H7 (cell line): ENCODE measurements at regions not wholly inside any gene's neighbourhood (a gene's known extent, or its start where the extent isn't known, plus 50 kb on each side); places are given as distances from the start of the nearest gene placed in this dataset.
A peak's percentile ranks its signal among the peaks of the same experiment; 100 is the strongest.

Source experiments
- DNase-seq: peaks from one replicate; pipeline ENCODE4 v3.0.0; 2012
- H3K27me3 ChIP-seq: 2 replicates; pipeline ENCODE4 v1.6.0; 2011; ENCODE audit warnings: mild to moderate bottlenecking, low read length; ENCODE audit not compliant: control insufficient read depth, insufficient read depth
- H3K36me3 ChIP-seq: replicated peaks from 2 replicates; pipeline ENCODE4 v1.5.1; 2011; ENCODE audit warnings: low read length; ENCODE audit not compliant: control insufficient read depth, insufficient read depth
- H3K4me3 ChIP-seq: 2 replicates; pipeline ENCODE4 v1.5.1; 2011; ENCODE audit warnings: low read depth, mild to moderate bottlenecking, control low read depth, low read length, moderate library complexity; ENCODE audit not compliant: insufficient read depth

DNA sequence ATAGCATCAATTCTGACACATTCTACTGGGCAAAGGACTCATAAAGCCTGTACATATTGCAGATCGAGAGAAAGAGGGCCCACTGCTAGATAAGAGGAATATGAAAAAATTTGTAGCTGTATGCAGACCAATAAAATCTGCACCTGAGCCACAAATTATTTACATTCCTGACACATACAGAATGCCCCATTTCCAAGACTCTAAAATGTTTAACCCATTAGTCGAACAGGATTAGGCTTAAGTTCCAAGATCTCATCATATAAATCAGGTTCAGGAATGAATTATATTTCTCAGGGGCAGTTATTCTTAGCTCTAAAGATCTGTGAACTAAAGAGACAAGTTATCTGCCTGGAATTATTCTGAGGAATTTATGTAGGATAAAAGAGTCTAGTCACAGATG is 1615.8 kb downstream of the ARAP2 start:
- H3K36me3 ChIP-seq, result no peaks in the 10 kb centered on the region
- no peak for DNase-seq
- no peaks in the 10 kb centered on the region for H3K27me3 ChIP-seq
- H3K4me3 ChIP-seq, result no peak overlapping the region

DNA sequence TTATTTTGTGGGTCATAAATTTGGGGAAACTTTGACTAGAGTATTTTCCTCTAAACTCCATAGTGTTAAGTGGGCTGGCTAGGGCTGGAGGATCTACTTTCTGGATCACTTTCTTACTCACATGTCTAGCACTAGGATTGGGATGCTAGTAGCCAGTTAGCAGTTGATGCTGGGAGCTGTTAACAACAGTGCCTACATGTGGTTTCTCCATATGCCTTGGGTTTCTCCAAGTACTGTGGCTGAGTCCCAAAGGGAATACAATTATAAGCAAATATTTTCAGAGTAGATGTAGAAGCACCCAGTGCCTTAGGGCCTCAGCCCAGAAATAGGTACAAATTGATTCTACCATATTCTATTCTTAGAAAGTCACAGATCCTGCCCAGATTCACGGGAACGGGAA is 1614.9 kb downstream of the ARAP2 start:
- H3K36me3 ChIP-seq, result no peaks in the 10 kb centered on the region
- H3K27me3 ChIP-seq, result no peaks in the 10 kb centered on the region
- DNase-seq, result no peak

DNA sequence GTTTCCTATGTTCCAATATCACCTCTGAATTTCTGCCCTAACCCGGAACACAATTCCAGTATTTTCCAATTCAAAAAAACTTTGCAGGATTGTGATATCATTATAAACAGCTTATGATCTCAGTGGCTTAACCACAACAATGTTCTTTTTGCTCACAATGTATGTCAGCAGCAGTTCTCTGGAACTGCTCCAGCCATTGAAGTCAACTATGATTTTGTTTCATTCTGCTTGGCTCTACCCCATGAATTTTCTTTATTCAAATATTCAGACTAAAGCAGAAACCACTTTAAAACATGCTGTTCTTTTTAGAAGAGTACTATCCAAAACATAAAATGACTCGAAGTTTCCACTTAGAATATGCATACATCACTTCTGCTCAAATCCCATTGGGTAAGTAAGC is 1611.1 kb downstream of the ARAP2 start:
- no peak overlapping the region for H3K4me3 ChIP-seq
- no peak for DNase-seq
- no peaks in the 10 kb centered on the region for H3K36me3 ChIP-seq
- H3K27me3 ChIP-seq, result no peaks in the 10 kb centered on the region

More for the DNA sequence above, 1614.9 kb downstream of the ARAP2 start:
- no peak overlapping the region for H3K4me3 ChIP-seq

DNA sequence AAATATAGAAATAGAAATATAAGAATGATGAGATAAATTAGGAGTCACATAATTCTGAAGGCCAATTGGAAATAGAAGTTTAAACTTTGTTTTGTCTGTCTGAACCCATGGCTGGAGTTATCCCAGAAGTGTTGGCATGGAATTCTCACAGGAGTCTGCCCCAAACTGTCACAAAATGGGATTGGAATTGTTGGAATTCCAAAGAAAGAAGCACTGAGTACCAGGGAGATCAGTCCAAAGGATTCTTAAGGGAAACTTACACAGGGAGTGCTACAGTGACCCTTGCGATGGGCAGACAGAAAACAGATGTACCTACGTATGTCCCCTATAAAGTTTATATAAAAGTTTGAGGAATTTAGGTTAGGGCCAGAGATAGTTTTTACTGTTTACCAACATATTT is 1607.7 kb downstream of the ARAP2 start:
- no peak overlapping the region for H3K4me3 ChIP-seq
- peak; percentile 8 for DNase-seq
- no peaks in the 10 kb centered on the region for H3K36me3 ChIP-seq
- H3K27me3 ChIP-seq, result no peaks in the 10 kb centered on the region

DNA sequence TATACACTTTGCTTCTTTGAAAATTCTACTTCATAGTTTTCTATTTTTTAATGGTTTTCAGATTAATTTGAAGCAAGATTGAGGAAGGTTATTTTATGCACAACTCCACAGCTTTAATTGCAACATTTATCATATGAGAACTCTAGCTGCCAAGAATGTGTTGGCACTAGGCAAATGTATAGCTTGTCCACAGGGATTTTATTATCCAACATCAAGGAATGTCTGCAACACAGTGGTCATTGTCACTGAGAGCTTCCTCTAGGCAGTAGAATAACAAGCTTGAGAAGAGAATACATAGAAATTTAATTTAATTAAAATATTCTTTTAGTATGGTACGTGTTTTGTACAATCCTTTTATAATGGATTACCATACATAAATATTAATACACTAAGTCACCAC is 1600.8 kb downstream of the ARAP2 start:
- no peak overlapping the region for H3K4me3 ChIP-seq
- H3K27me3 ChIP-seq, result no peaks in the 10 kb centered on the region
- no peak for DNase-seq
- H3K36me3 ChIP-seq, result no peaks in the 10 kb centered on the region

DNA sequence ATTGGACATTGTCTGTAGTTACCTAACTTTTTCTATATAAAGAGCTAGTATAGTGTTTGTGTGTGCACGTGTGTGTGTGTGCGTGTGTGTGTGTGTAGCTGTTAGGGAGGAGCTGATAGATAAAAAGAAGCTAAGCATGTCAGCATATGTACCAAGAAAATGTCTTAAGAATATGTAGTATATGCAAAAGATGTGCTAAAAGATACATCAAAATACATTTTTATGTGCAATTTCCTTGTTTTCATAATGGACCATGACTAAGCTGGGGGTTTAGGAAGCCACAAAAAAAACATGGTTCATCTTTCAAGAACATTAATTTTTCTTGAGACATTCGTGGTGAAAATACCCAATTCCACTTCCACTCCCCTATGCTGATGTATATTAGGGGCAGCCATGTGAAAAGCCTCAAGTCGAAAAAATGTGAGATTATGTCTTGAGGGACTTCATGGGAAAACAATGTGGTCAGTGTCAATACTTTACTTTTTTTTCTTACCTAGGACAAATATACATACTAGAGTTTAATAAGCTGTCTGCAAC is 1599.7 kb downstream of the ARAP2 start:
- H3K4me3 ChIP-seq, result no peak overlapping the region
- no peaks in the 10 kb centered on the region for H3K36me3 ChIP-seq
- DNase-seq, result no peak
- H3K27me3 ChIP-seq, result no peaks in the 10 kb centered on the region

DNA sequence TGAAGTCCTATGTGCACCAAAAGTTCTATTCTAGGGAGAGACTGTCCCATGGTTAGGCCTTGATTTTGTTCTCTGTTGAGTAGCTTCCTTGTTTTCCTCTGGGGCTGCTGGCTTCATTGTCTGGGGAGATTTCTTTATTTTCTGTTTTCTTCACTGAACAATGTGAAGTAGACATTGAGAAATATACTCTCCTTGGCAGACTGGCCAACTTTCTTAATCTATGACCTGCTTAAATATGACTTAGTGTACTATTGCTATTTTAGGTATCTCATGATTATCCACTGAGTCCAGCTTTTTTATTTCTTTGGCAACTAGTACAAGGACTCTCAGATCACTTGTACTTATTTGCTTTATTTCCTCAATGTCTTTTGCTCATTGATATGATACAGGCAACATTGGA is 1594.6 kb downstream of the ARAP2 start:
- Histone ChIP-seq H3K27me3 (no peaks in the 10 kb centered on the region), H3K36me3 (no peaks in the 10 kb centered on the region), H3K4me3 (no peak overlapping the region)
- no peak for DNase-seq

DNA sequence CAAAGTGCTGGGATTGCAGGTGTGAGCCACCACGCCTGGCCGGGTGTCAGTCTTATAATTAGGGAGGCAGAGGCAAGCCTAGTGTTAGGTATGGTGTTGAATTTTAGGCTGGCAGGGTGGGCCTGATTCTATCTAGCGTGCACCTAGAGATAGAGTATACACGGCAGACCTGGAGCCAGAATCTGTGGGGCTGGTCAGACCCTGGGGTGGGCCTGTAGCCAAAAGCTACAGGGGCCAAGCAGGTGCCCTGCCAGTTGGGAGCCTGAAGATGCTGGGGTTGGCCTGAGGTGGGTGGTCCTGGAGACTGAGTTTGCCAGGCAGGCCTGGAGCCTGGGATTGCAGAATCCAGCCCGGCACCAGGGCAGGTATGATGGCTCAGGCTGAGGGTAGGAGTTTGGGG is 1580.3 kb downstream of the ARAP2 start:
- H3K27me3 ChIP-seq, result no peaks in the 10 kb centered on the region
- no peaks in the 10 kb centered on the region for H3K36me3 ChIP-seq
- H3K4me3 ChIP-seq, result no peak overlapping the region
- DNase-seq, result no peak

DNA sequence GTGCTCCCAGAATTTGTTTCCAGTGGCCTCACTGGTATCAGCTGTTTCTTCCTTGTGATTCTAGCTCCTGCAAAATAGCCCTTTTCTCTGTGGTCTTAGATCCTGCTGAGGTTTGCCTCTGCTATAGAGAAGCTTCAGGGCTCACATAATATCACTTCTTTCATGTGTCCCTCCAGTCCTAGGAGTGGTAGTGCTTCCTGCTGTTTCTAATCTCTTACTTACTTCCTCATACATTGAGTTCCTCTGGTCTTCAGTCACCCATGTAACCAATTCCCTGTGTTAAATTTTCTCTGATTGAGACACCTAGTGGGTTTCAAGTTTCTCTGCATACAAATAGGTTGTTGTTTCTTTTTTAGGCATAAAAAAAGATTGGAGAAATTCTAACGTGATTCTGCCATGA is 1567.9 kb downstream of the ARAP2 start:
- DNase-seq, result no peak
- Histone ChIP-seq H3K4me3 (no peak overlapping the region), H3K27me3 (no peaks in the 10 kb centered on the region), H3K36me3 (no peaks in the 10 kb centered on the region)

DNA sequence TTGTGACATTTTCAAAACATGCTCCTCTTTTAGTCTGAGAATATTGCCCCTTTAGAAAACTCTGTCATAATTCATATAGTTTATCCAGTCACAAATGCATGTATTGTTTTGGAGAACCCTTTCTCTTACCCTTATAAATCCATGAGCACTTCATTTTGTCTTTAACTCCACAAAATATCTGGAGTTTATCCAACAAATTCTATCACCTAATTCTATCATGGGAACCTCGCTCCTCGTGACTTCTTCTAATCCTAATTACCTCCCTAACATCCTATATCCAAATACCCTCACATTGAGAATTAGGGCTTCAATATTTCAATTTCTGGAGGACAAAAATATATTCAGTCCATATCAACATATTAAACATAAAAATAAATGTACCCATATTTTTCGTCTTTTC is 1565.9 kb downstream of the ARAP2 start:
- Histone ChIP-seq H3K36me3 (no peaks in the 10 kb centered on the region), H3K4me3 (no peak overlapping the region), H3K27me3 (no peaks in the 10 kb centered on the region)
- no peak for DNase-seq

DNA sequence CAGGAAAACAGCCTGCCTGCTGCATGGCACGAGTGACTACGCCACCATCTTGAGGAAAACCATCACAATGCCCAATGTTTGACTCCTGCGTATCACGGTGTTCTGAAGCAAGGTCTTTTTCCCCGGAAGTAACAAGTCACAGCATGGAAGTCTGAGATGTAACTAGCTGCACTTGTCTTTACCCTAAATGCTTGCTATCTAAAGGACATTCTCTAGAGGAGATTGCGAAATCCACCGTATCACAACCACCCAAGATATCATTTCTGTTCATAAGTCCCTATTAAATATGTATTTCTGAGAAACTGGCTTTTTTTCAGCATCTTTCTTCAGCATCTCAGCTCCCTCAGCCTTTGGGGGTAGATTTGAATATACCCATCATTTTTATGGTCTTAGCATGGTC is 1565.1 kb downstream of the ARAP2 start:
- Histone ChIP-seq H3K4me3 (no peak overlapping the region), H3K36me3 (no peaks in the 10 kb centered on the region), H3K27me3 (no peaks in the 10 kb centered on the region)
- no peak for DNase-seq

DNA sequence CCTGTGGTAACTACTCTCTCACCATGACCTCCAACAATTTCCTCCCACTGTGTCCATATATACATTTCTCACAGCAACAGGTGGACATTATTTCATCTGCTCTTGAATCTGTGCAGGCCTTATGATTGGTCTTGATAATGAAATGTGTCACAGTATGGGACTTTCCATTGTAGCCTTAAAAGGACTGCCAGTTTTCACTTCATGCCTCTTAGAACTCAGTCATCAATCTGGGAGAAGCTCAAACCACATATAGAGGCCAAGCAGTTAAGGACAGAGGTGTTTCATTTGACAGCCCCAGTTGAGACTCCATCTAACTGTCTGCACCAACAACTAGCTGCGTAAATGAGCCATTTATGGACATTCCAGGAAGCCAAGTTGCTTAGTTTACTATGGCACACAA is 1534.8 kb downstream of the ARAP2 start:
- Histone ChIP-seq H3K36me3 (no peaks in the 10 kb centered on the region), H3K4me3 (no peak overlapping the region), H3K27me3 (no peaks in the 10 kb centered on the region)
- no peak for DNase-seq

DNA sequence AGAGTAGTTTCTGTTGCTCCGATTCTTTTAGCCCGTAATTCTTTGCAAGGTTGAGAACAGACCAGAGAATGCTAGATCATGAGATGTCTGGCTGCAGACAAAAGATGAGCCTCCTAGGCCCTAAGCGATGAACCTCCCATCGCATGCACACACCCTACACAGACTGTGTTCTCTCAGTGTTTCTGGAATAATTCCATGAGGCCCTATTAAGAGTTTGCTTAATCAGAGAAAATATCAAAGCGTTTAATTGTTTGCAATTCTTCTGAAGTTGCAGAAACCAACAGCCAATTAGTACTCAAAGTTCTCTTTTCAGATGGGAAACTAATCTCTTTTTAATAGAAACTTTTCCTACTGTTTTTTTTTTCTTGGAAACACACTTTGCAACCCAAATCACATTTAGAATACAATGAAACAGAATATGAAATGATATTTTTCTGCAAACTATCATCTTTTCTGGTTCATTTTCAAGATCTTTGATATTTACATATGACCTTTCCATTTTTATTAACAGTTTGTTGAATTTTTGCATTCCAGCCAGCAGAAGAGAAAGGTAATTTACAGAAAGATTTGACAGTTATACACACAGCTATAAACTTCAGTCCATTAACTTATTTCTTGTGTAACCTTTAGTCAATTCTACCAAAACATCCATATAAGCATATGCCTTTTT is 1525.6 kb downstream of the ARAP2 start:
- DNase-seq, result no peak
- Histone ChIP-seq H3K36me3 (no peaks in the 10 kb centered on the region), H3K27me3 (no peaks in the 10 kb centered on the region)

DNA sequence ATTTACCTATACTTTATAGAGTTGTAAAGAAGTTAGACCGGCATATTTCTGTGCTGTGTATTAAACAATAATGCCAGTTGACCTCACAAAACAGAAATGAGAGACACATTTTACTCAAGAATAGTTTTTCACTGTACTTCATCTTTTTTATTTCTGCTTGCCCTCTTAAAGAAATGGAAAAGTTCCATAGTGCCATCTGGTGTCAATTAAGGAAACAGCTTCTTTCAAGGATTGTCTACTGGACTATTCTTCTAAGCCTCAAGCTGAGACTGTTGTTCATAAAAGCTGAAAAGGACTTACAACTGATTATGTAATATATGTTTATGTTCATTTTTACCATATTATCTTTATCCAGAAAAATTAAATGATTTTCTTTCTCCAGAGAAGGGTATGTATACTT is 1523.7 kb downstream of the ARAP2 start:
- peak; percentile 1 for DNase-seq
- no peak overlapping the region for H3K4me3 ChIP-seq
- no peaks in the 10 kb centered on the region for H3K36me3 ChIP-seq
- no peaks in the 10 kb centered on the region for H3K27me3 ChIP-seq

More for the DNA sequence above, 1525.6 kb downstream of the ARAP2 start:
- no peak overlapping the region for H3K4me3 ChIP-seq

DNA sequence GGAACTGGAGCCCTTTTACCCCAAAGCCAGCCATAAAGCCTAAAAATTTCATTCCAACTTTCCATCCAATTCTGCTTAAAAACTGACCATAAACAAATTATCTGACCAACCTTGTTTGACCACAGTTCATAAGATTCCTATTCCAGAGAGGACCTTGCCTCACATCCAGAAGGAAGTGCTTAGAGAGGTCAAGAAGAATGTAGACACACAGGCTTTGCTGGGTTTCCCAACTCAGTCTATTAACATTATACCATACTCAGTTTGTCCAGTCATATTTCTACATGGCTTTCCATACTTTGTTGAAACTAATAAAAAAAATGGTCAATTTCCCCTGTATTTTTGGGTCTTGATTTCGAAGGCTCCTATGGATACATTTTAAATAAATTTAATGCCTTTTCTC is 1522.5 kb downstream of the ARAP2 start:
- no peak for DNase-seq
- no peak overlapping the region for H3K4me3 ChIP-seq
- H3K27me3 ChIP-seq, result no peaks in the 10 kb centered on the region
- H3K36me3 ChIP-seq, result no peaks in the 10 kb centered on the region

DNA sequence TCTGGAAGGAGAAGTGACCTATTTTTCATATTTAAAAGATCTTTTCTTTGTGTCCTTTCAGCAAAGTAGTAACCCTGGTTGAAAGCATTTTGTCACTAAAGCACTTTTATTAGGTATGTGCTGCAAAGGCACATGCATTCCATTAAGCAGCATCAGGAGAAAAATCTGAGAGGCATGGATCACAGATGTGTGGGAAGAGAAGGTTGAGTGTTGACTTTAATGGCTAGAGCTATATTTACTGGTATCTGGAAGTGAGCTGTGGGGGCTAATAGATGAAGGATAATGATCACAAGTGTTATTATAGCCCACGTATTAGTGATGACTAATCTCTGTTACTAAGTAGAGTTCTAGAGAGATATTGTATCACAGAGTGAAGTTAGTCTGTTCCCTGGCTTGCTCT is 1520.7 kb downstream of the ARAP2 start:
- no peak overlapping the region for H3K4me3 ChIP-seq
- no peaks in the 10 kb centered on the region for H3K27me3 ChIP-seq
- H3K36me3 ChIP-seq, result no peaks in the 10 kb centered on the region
- no peak for DNase-seq
